Activated CD8-positive, alpha-beta T cell treated with anti-CD3 and anti-CD28 coated beads for 36 hours (primary cell): ENCODE measurements at regions not wholly inside any gene's neighbourhood (a gene's known extent, or its start where the extent isn't known, plus 50 kb on each side); places are given as distances from the start of the nearest gene placed in this dataset.

ENCODE experiments used
- ATAC-seq: fragments of 200-7000 bp; cut with Tn5 transposase; one replicate; pipeline ENCODE4 v1.10.0; 2021; ENCODE audit warnings: mild to moderate bottlenecking, moderate library complexity
- CTCF ChIA-PET: fragments of 350-600 bp; sonication (Branson Sonifier 250); formaldehyde crosslinking; loops from one replicate; lab custom pipeline; 2021; ENCODE audit warnings: antibody characterized with exemption; lab: Charles Lee
- POLR2A ChIA-PET: fragments of 350-600 bp; sonication (Branson Sonifier 250); formaldehyde crosslinking; loops from one replicate; lab custom pipeline; 2021; ENCODE audit warnings: antibody characterized with exemption; lab: Charles Lee
- DNase-seq: peaks from one replicate; pipeline ENCODE4 v3.0.0-alpha.2; 2020
- H3K27ac Mint-ChIP-seq: one replicate; pipeline ENCODE4 v1.8.0; 2021; ENCODE audit warnings: mild to moderate bottlenecking, mixed read lengths
- H3K27me3 Mint-ChIP-seq: one replicate; pipeline ENCODE4 v1.8.0; 2021; ENCODE audit warnings: mixed read lengths
- H3K36me3 Mint-ChIP-seq: one replicate; pipeline ENCODE4 v1.8.0; 2021; ENCODE audit warnings: low read depth, mixed read lengths
- H3K4me1 Mint-ChIP-seq: one replicate; pipeline ENCODE4 v1.8.0; 2021; ENCODE audit warnings: low read depth, mixed read lengths
- H3K4me3 Mint-ChIP-seq: one replicate; pipeline ENCODE4 v1.8.0; 2021; ENCODE audit warnings: mild to moderate bottlenecking, moderate library complexity, mixed read lengths
- H3K9me3 Mint-ChIP-seq: one replicate; pipeline ENCODE4 v1.8.0; 2021; ENCODE audit warnings: mixed read lengths
- intact Hi-C: fragments of 100-400 bp; cut with micrococcal nuclease; formaldehyde crosslinking; loops from one replicate; pipeline ENCODE4 v1.10.0; 2022
- TF ChIP-seq, protein P1 (sequence below): fragments of 200-600 bp; IDR thresholded peaks from one replicate; pipeline ENCODE4 v1.8.0; 2022; ENCODE audit warnings: antibody characterized with exemption, mild to moderate bottlenecking

- Mint-ChIP-seq H3K27ac (no peak overlapping the region), H3K36me3 (no peaks in the 10 kb centered on the region), H3K27me3 (no peaks in the 10 kb centered on the region), H3K4me1 (no peaks in the 10 kb centered on the region), H3K4me3 (no peak overlapping the region), H3K9me3 (no peaks in the 10 kb centered on the region)
- DNase-seq, result no peak
- ATAC-seq, result no peak
- TF ChIP-seq, protein P1, sequence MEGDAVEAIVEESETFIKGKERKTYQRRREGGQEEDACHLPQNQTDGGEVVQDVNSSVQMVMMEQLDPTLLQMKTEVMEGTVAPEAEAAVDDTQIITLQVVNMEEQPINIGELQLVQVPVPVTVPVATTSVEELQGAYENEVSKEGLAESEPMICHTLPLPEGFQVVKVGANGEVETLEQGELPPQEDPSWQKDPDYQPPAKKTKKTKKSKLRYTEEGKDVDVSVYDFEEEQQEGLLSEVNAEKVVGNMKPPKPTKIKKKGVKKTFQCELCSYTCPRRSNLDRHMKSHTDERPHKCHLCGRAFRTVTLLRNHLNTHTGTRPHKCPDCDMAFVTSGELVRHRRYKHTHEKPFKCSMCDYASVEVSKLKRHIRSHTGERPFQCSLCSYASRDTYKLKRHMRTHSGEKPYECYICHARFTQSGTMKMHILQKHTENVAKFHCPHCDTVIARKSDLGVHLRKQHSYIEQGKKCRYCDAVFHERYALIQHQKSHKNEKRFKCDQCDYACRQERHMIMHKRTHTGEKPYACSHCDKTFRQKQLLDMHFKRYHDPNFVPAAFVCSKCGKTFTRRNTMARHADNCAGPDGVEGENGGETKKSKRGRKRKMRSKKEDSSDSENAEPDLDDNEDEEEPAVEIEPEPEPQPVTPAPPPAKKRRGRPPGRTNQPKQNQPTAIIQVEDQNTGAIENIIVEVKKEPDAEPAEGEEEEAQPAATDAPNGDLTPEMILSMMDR, result no peak
- CTCF ChIA-PET, result no interaction called here
- POLR2A ChIA-PET, result no interaction called here
- intact Hi-C loops, result no loop called here
Measured at GRCh38 chr15:100725121-100726069, 123.0 kb downstream of the ASB7 start.

GRCh38 chr15:100726070-100726420, 123.7 kb downstream of the ASB7 start:
- TF ChIP-seq, protein P1, result no peak
- no peak overlapping the region for H3K4me3 Mint-ChIP-seq
- intact Hi-C loops, result no loop called here

DNA sequence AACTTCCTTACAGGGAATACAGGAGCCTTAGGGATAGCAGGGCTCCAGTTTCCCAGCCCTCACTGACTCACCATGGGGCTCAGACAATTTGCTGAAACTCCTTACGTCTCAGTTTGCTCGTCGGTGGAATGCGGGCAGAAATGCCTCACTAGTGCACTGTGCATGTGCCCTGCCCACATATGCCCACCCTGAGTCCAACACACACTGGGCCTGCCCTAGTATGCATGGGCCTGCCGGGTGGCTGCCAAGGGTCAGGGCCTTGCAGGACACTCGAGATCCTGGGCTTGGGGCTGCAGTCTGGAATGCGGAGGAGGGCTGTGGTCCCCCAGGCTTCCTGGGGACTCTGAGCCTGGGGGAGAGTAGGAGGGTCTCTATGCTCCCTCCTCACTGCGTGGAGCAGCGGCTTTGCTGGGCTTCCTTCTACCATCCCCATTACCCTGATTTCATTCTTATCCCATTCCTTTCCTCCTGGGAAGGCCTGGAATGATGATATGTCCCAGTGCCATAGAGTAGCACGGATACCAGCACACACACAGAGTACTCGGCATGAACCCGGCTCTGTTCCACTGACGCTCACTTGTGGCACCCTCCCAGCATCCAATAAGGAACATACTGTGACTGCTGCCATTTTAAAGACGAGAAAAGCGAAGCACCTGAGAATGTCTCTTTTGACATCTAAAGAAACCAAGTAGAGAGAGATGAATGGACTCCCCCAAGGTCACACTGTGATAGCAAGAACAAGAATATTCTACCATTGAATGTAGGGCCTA, 124.2 kb downstream of the ASB7 start:
- H3K27ac Mint-ChIP-seq, result no peak overlapping the region
- ATAC-seq, result no peak
- H3K27me3 Mint-ChIP-seq, result no peaks in the 10 kb centered on the region
- TF ChIP-seq, protein P1, result no peak
- POLR2A ChIA-PET, result no interaction called here
- H3K4me1 Mint-ChIP-seq, result no peaks in the 10 kb centered on the region
- no peaks in the 10 kb centered on the region for H3K9me3 Mint-ChIP-seq
- CTCF ChIA-PET, result no interaction called here
- DNase-seq, result no peak
- no peaks in the 10 kb centered on the region for H3K36me3 Mint-ChIP-seq
- H3K4me3 Mint-ChIP-seq, result no peak overlapping the region
- intact Hi-C loops, result no loop called here

More at GRCh38 chr15:100726070-100726420, 123.7 kb downstream of the ASB7 start:
- ATAC-seq (no peak), DNase-seq (no peak)
- Mint-ChIP-seq H3K27ac (no peak overlapping the region), H3K4me1 (no peaks in the 10 kb centered on the region), H3K9me3 (no peaks in the 10 kb centered on the region), H3K27me3 (no peaks in the 10 kb centered on the region), H3K36me3 (no peaks in the 10 kb centered on the region)
- POLR2A ChIA-PET, result no interaction called here
- CTCF ChIA-PET, result no interaction called here

DNA sequence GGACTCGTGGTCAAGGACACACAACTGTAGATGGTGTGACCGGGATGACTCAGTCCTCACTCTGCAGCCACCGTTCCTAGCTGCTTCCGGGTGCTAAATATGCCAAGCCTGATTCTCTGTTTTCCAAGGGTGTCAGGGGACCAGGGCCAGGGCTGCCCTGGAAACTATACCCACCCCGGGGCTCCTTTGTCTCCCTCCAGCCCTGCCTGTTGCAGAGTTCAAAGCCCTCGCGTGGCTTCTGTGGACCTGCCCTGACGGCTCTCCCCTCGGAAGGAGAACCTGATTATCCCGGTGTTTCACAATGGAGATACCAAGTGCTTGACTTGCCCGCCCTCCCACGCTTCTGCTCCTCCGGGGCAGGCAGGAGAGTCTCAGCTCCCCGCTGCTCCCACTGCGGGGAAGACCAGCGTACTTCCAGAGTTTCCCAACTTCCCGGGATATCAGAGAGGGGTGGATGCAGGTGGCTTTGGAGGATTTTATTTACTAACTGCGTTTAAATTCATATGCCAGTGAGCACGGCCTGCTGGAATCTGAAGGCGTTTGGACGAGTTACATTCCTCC, 125.0 kb downstream of the ASB7 start:
- H3K27ac Mint-ChIP-seq, result no peak overlapping the region
- H3K27me3 Mint-ChIP-seq, result no peaks in the 10 kb centered on the region
- TF ChIP-seq, protein P1, result no peak
- POLR2A ChIA-PET, result no interaction called here
- no peak overlapping the region for H3K4me3 Mint-ChIP-seq
- CTCF ChIA-PET, result no interaction called here
- H3K36me3 Mint-ChIP-seq, result no peaks in the 10 kb centered on the region
- intact Hi-C loops, result no loop called here
- ATAC-seq, result no peak
- H3K4me1 Mint-ChIP-seq, result no peaks in the 10 kb centered on the region
- DNase-seq, result no peak
- no peaks in the 10 kb centered on the region for H3K9me3 Mint-ChIP-seq
